Neural progenitor cell (in vitro differentiated cells): ENCODE measurements at regions not wholly inside any gene's neighbourhood (a gene's known extent, or its start where the extent isn't known, plus 50 kb on each side); places are given as distances from the start of the nearest gene placed in this dataset.

Source experiments
- DNase-seq: peaks from one replicate; pipeline ENCODE4 v3.0.0-alpha.2; 2016; ENCODE audit warnings: low spot score
- H2AFZ ChIP-seq: fragments of 200-600 bp; sonication (generic); replicated peaks from 2 replicates; pipeline ENCODE4 v1.6.1; 2016; ENCODE audit warnings: antibody characterized with exemption
- H3F3A ChIP-seq: fragments of 200-600 bp; sonication (generic); 2 replicates; pipeline ENCODE4 v1.6.1; 2016; ENCODE audit warnings: antibody characterized with exemption, low read depth
- H3K27ac ChIP-seq: fragments of 200-600 bp; sonication (generic); 2 replicates; pipeline ENCODE4 v1.5.1; 2016; ENCODE audit warnings: mild to moderate bottlenecking
- H3K27me3 ChIP-seq: fragments of 200-600 bp; sonication (generic); 2 replicates; pipeline ENCODE4 v1.6.1; 2016; ENCODE audit warnings: mild to moderate bottlenecking, moderate library complexity
- H3K36me3 ChIP-seq: fragments of 200-600 bp; sonication (generic); 2 replicates; pipeline ENCODE4 v1.5.1; 2016
- H3K4me1 ChIP-seq: fragments of 200-600 bp; sonication (generic); 2 replicates; pipeline ENCODE4 v1.6.1; 2016; ENCODE audit warnings: mixed run types
- H3K4me2 ChIP-seq: fragments of 200-600 bp; sonication (generic); 2 replicates; pipeline ENCODE4 v1.6.1; 2016
- H3K4me3 ChIP-seq: fragments of 200-600 bp; sonication (generic); 2 replicates; pipeline ENCODE4 v1.5.1; 2016
- H3K79me2 ChIP-seq: fragments of 200-600 bp; sonication (generic); 2 replicates; pipeline ENCODE4 v1.6.1; 2016; ENCODE audit warnings: low read depth
- H3K9ac ChIP-seq: fragments of 200-600 bp; sonication (generic); 2 replicates; pipeline ENCODE4 v1.6.1; 2016
- H3K9me3 ChIP-seq: fragments of 200-600 bp; sonication (generic); 2 replicates; pipeline ENCODE4 v1.5.1; 2016; ENCODE audit warnings: low read depth
- H4K20me1 ChIP-seq: fragments of 200-600 bp; sonication (generic); 2 replicates; pipeline ENCODE4 v1.6.1; 2016; ENCODE audit warnings: low read depth
- H3K27ac Mint-ChIP-seq: 3 replicates; pipeline ENCODE4 v1.8.0; 2021; ENCODE audit warnings: mixed read lengths
- H3K27me3 Mint-ChIP-seq: 2 replicates; pipeline ENCODE4 v1.8.0; 2022; ENCODE audit warnings: low read depth, mild to moderate bottlenecking, inconsistent platforms, moderate library complexity, mixed read lengths; ENCODE audit not compliant: insufficient read depth
- H3K36me3 Mint-ChIP-seq: 3 replicates; pipeline ENCODE4 v1.8.0; 2021; ENCODE audit warnings: mixed read lengths
- H3K4me1 Mint-ChIP-seq: 3 replicates; pipeline ENCODE4 v1.8.0; 2021; ENCODE audit warnings: mixed read lengths
- H3K4me3 Mint-ChIP-seq: 3 replicates; pipeline ENCODE4 v1.8.0; 2021; ENCODE audit warnings: mild to moderate bottlenecking, moderate library complexity, mixed read lengths
- H3K9me3 Mint-ChIP-seq: 3 replicates; pipeline ENCODE4 v1.8.0; 2020; ENCODE audit warnings: mixed read lengths
- CTCF ChIP-seq: fragments of 200-600 bp; sonication (generic); IDR thresholded peaks from 2 replicates; pipeline ENCODE4 v1.5.1; 2017; ENCODE audit warnings: antibody characterized with exemption, mild to moderate bottlenecking
- EZH2 ChIP-seq: fragments of 200-600 bp; sonication (generic); IDR thresholded peaks from 2 replicates; pipeline ENCODE4 v1.6.1; 2017; ENCODE audit warnings: antibody characterized with exemption, mild to moderate bottlenecking, moderate library complexity
- EZH2phosphoT487 ChIP-seq: fragments of 200-600 bp; sonication (generic); IDR thresholded peaks from 2 replicates; pipeline ENCODE4 v1.6.1; 2017; ENCODE audit warnings: antibody characterized with exemption

DNA sequence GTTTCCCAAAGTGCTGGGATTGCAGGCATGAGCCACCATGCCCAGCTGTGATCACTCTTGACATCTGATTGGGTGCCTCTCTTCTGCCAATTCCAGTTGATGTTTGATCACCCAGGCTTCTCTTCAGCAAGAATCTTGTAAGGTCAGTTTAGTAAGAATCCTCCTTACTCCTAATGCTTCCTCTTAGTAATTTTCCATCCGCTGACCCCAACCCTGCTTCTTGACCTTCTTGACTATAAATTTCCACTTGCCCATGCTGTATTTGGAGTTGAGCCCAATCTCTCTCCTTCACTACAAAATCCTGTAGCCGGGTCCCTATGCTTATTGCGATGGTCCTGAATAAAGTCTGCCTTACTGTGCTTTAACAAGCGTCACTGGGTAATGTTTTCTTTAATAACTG lies 75.4 kb downstream of the DDIT4L start:
- peaks cover 10% of the 10 kb centered on the region for H3F3A ChIP-seq
- no peaks in the 10 kb centered on the region for H3K9me3 ChIP-seq
- no peak for DNase-seq
- H3K4me3 ChIP-seq = no peak overlapping the region
- TF ChIP-seq CTCF = no peak
- no peak for TF ChIP-seq EZH2
- TF ChIP-seq EZH2phosphoT487 = no peak
- Mint-ChIP-seq H3K27ac (no peak overlapping the region), H3K9me3 (no peaks in the 10 kb centered on the region), H3K27me3 (no peaks in the 10 kb centered on the region), H3K36me3 (peaks cover 3% of the 10 kb centered on the region), H3K4me3 (no peak overlapping the region), H3K4me1 (peaks cover 8% of the 10 kb centered on the region)
- no peaks in the 10 kb centered on the region for H3K27me3 ChIP-seq
- H2AFZ ChIP-seq = no peak overlapping the region
- H3K9ac ChIP-seq = no peak overlapping the region
- no peak overlapping the region for H3K4me2 ChIP-seq
- H3K36me3 ChIP-seq = no peaks in the 10 kb centered on the region
- H3K27ac ChIP-seq = no peak overlapping the region
- peaks cover 9% of the 10 kb centered on the region for H3K4me1 ChIP-seq
- no peaks in the 10 kb centered on the region for H3K79me2 ChIP-seq
- H4K20me1 ChIP-seq = no peaks in the 10 kb centered on the region

DNA sequence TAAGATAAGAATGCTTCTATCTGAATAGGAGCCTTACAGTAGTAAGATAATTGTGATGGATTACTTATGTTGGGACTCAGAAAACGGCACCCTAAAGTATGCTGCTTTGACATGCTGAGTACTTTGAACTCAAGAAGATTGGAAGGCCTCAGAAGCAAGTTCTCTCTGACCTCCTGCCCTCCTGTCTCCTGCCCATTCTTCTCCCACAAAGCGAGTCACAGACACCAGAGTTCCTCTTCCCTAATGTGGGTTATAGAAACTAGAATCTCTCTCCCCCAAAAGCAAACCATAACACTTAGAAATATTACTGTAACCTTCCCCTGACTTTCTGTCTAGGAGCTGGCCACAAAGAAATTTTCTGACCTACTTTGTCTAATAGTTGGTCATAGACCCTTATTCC lies 76.5 kb downstream of the DDIT4L start:
- Histone ChIP-seq H4K20me1 (no peaks in the 10 kb centered on the region), H3K79me2 (no peaks in the 10 kb centered on the region), H3F3A (peaks cover 10% of the 10 kb centered on the region), H3K4me3 (no peak overlapping the region), H3K36me3 (no peaks in the 10 kb centered on the region), H3K4me1 (peaks cover 9% of the 10 kb centered on the region), H3K27me3 (no peaks in the 10 kb centered on the region), H3K27ac (no peak overlapping the region), H2AFZ (peak overlapping the region; percentile 38), H3K4me2 (no peak overlapping the region), H3K9ac (no peak overlapping the region), H3K9me3 (no peaks in the 10 kb centered on the region)
- H3K4me3 Mint-ChIP-seq = no peak overlapping the region
- no peak for DNase-seq
- peaks cover 3% of the 10 kb centered on the region for H3K36me3 Mint-ChIP-seq
- H3K27ac Mint-ChIP-seq = no peak overlapping the region
- H3K27me3 Mint-ChIP-seq = no peaks in the 10 kb centered on the region
- TF ChIP-seq EZH2 = no peak
- TF ChIP-seq EZH2phosphoT487 = no peak
- no peak for TF ChIP-seq CTCF
- peaks cover 8% of the 10 kb centered on the region for H3K4me1 Mint-ChIP-seq
- no peaks in the 10 kb centered on the region for H3K9me3 Mint-ChIP-seq

DNA sequence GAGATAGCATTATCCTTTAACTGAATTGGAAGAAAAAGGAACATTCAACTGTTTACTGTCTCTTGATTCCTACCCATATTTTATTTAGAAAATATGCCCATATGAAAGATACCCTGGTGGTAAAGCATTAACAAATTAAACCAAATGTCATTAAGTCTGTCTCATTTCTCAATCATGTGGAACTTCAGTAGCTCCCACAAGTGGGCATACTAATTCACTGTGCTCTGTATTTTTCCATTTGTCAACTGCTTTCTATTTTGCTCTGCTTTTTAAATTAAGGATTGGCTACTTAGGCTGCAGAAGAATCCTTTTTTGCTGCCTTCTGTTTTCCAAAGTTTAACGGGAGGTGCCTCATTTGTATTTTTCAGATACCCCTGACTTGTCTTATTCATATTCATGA lies 77.2 kb downstream of the DDIT4L start:
- H3K27me3 Mint-ChIP-seq = no peaks in the 10 kb centered on the region
- H3K4me1 Mint-ChIP-seq = peaks cover 8% of the 10 kb centered on the region
- H2AFZ ChIP-seq = no peak overlapping the region
- H3K9ac ChIP-seq = no peak overlapping the region
- H3K9me3 Mint-ChIP-seq = no peaks in the 10 kb centered on the region
- no peak overlapping the region for H3K27ac Mint-ChIP-seq
- no peaks in the 10 kb centered on the region for H3K79me2 ChIP-seq
- no peaks in the 10 kb centered on the region for H3K36me3 ChIP-seq
- H3K27me3 ChIP-seq = no peaks in the 10 kb centered on the region
- H3F3A ChIP-seq = peaks cover 10% of the 10 kb centered on the region
- no peaks in the 10 kb centered on the region for H3K9me3 ChIP-seq
- peak overlapping the region; percentile 43 for H3K27ac ChIP-seq
- no peak overlapping the region for H3K4me3 Mint-ChIP-seq
- no peak for TF ChIP-seq CTCF
- TF ChIP-seq EZH2phosphoT487 = no peak
- TF ChIP-seq EZH2 = no peak
- peak overlapping the region; percentile 24 for H3K4me2 ChIP-seq
- H4K20me1 ChIP-seq = no peaks in the 10 kb centered on the region
- no peak for DNase-seq
- no peak overlapping the region for H3K4me3 ChIP-seq
- peaks cover 9% of the 10 kb centered on the region for H3K4me1 ChIP-seq
- peaks cover 3% of the 10 kb centered on the region for H3K36me3 Mint-ChIP-seq
